HG02763 (cell line): ENCODE measurements at regions not wholly inside any gene's neighbourhood (a gene's known extent, or its start where the extent isn't known, plus 50 kb on each side); places are given as distances from the start of the nearest gene placed in this dataset.

ENCODE experiments used
- ATAC-seq: cut with Tn5 transposase; IDR thresholded peaks from one replicate; pipeline ENCODE4 v1.9.1; 2021; ENCODE audit warnings: mild to moderate bottlenecking, moderate library complexity; ENCODE audit not compliant: unreplicated experiment

- ATAC-seq, result no peak
These were observed 115.0 kb upstream of the DCBLD2 start for GRCh38 chr3:99016452-99016851.

GRCh38 chr3:99013777-99014315 lies 112.4 kb upstream of the DCBLD2 start:
- no peak for ATAC-seq

- ATAC-seq, result no peak
These were observed 111.6 kb upstream of the DCBLD2 start for GRCh38 chr3:99013077-99013476.

- peak; percentile 93 for ATAC-seq
These were observed 110.6 kb upstream of the DCBLD2 start for GRCh38 chr3:99012051-99012450.

- ATAC-seq, result no peak
These were observed 108.4 kb upstream of the DCBLD2 start for GRCh38 chr3:99009851-99010250.

GRCh38 chr3:99006686-99007085 lies 105.2 kb upstream of the DCBLD2 start:
- no peak for ATAC-seq

- no peak for ATAC-seq
These were observed 98.2 kb upstream of the DCBLD2 start for GRCh38 chr3:98999675-99000074.

GRCh38 chr3:98994128-98994762 lies 92.8 kb upstream of the DCBLD2 start:
- no peak for ATAC-seq

GRCh38 chr3:98991393-98991792 lies 89.9 kb upstream of the DCBLD2 start:
- ATAC-seq, result no peak

- no peak for ATAC-seq
These were observed 89.2 kb upstream of the DCBLD2 start for GRCh38 chr3:98990657-98991056.

GRCh38 chr3:98986073-98986472 lies 84.6 kb upstream of the DCBLD2 start:
- ATAC-seq, result no peak

GRCh38 chr3:98985431-98985830 lies 83.9 kb upstream of the DCBLD2 start:
- no peak for ATAC-seq

- no peak for ATAC-seq
These were observed 82.5 kb upstream of the DCBLD2 start for GRCh38 chr3:98984024-98984423.

GRCh38 chr3:98982351-98982750 lies 80.9 kb upstream of the DCBLD2 start:
- no peak for ATAC-seq

- peak; percentile 92 for ATAC-seq
These were observed 79.6 kb upstream of the DCBLD2 start for GRCh38 chr3:98980915-98981596.

- ATAC-seq, result no peak
These were observed 77.8 kb upstream of the DCBLD2 start for GRCh38 chr3:98979296-98979695.

- ATAC-seq, result no peak
These were observed 76.7 kb upstream of the DCBLD2 start for GRCh38 chr3:98978068-98978811.

GRCh38 chr3:98977520-98977919 lies 76.0 kb upstream of the DCBLD2 start:
- ATAC-seq, result no peak

- no peak for ATAC-seq
These were observed 72.9 kb upstream of the DCBLD2 start for GRCh38 chr3:98974442-98974841.

GRCh38 chr3:98972720-98973119 lies 71.2 kb upstream of the DCBLD2 start:
- no peak for ATAC-seq

GRCh38 chr3:98972155-98972554 lies 70.7 kb upstream of the DCBLD2 start:
- ATAC-seq, result no peak

- no peak for ATAC-seq
These were observed 69.7 kb upstream of the DCBLD2 start for GRCh38 chr3:98971169-98971681.
